Naive B cell (primary cell): ENCODE measurements at regions not wholly inside any gene's neighbourhood (a gene's known extent, or its start where the extent isn't known, plus 50 kb on each side); places are given as distances from the start of the nearest gene placed in this dataset.
"Not testable (repeated sequence)": the region's sequence is repeated elsewhere in the genome, so short reads cannot be mapped to it uniquely, and the experiment has no call there.

ENCODE experiments used
- ATAC-seq, 2 donors: fragments of 150-1000 bp; cut with Tn5 transposase; 2 replicates each; pipeline ENCODE4 v1.10.0; 2021; ENCODE audit warnings: low read depth in 2 of 2, mild to moderate bottlenecking in 2 of 2, moderate library complexity in 2 of 2
- DNase-seq: peaks from one replicate; pipeline ENCODE4 v3.0.0; 2022
- H3K27ac Mint-ChIP-seq, 6 donors: one replicate each; pipeline ENCODE4 v1.8.0; 2020 to 2022; ENCODE audit warnings: mild to moderate bottlenecking in 6 of 6, mixed read lengths in 6 of 6, moderate library complexity in 5 of 6, inconsistent platforms in 2 of 6
- H3K27me3 Mint-ChIP-seq, 3 donors: one replicate each; pipeline ENCODE4 v1.8.0; 2021 to 2022; ENCODE audit warnings: mixed read lengths in 3 of 3, mild to moderate bottlenecking in 1 of 3
- H3K36me3 Mint-ChIP-seq, 2 donors: one replicate each; pipeline ENCODE4 v1.8.0; 2020 to 2022; ENCODE audit warnings: mixed read lengths in 2 of 2, inconsistent platforms in 1 of 2, mild to moderate bottlenecking in 1 of 2
- H3K4me1 Mint-ChIP-seq, 3 donors: one replicate each; pipeline ENCODE4 v1.8.0; 2020 to 2022; ENCODE audit warnings: mixed read lengths in 3 of 3, inconsistent platforms in 1 of 3, mild to moderate bottlenecking in 1 of 3, moderate library complexity in 1 of 3
- H3K4me3 Mint-ChIP-seq, 8 donors: one replicate each; pipeline ENCODE4 v1.8.0; 2020 to 2022; ENCODE audit warnings: mild to moderate bottlenecking in 8 of 8, mixed read lengths in 8 of 8, moderate library complexity in 8 of 8, inconsistent platforms in 2 of 8
- H3K9me3 Mint-ChIP-seq, 7 donors: one replicate each; pipeline ENCODE4 v1.8.0; 2020 to 2022; ENCODE audit warnings: mixed read lengths in 7 of 7, mild to moderate bottlenecking in 5 of 7, inconsistent platforms in 2 of 7, moderate library complexity in 1 of 7

DNA sequence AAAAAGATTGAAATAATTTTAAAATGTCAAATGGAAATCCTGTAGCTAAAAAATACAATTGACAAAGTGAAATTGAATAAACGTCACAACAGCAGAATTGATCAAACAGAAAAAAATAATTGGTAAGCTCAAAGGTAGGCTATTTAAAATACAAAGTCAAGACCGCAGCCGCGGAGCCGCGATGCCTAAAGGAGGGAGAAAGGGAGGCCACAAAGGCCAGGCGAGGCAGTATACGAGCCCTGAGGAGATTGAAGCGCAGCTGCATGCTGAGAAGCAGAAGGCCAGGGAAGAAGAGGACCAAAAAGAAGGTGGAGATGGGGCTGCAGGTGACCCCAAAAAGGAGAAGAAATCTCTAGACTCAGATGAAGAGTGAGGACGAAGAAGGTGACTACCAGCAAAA, 1068.5 kb upstream of the COX7C start:
- H3K4me3 Mint-ChIP-seq = no peak overlapping the region
- no peak for DNase-seq
- no peak for ATAC-seq
- H3K9me3 Mint-ChIP-seq = peaks cover 3 to 35% (median 14%) of the 10 kb centered on the region in 7 donors
- H3K27me3 Mint-ChIP-seq = no peaks in the 10 kb centered on the region
- no peak overlapping the region for H3K27ac Mint-ChIP-seq
- H3K4me1 Mint-ChIP-seq = no peaks in the 10 kb centered on the region
- no peaks in the 10 kb centered on the region for H3K36me3 Mint-ChIP-seq

DNA sequence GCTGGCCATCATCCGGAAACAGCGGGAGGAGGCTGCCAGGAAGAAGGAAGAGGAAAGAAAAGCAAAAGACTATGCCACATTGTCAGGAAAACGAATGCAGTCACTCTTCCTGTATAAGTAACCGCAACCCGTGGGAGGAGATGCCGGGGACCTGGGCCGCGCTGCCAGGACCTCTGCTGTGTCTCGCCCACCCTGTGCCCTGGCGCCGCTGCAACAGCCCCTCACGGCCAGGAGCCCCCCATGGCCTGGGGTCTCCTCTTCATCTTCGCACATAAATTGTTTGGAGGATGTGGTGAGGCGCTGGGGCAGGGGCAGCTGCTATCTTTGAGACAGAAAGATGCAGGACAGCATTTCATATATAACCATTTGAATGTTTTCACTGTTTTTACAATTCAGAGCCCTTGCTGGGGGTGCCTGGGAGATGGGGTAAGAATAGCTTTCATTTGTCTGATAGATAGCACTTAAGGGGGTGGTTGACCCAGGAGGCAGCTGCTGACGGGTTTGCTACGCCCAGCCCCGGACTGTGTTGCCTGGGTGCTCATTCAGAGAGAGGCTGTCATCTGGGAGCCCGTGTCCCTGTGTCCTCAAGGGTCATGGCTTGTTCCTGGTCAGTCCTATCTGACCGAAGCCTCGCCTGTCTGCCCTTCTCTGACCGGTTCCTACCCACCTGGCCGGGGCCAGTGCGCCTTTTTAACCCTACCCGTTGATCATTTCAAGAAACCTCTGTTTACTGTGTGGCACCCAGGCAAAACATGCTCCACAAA, 1067.7 kb upstream of the COX7C start:
- H3K4me1 Mint-ChIP-seq = no peaks in the 10 kb centered on the region
- H3K27ac Mint-ChIP-seq = no peak overlapping the region
- no peaks in the 10 kb centered on the region for H3K36me3 Mint-ChIP-seq
- no peak overlapping the region for H3K4me3 Mint-ChIP-seq
- peaks cover 7 to 40% (median 18%) of the 10 kb centered on the region in 7 donors for H3K9me3 Mint-ChIP-seq
- no peaks in the 10 kb centered on the region for H3K27me3 Mint-ChIP-seq
- DNase-seq (no peak), ATAC-seq (no peak)

DNA sequence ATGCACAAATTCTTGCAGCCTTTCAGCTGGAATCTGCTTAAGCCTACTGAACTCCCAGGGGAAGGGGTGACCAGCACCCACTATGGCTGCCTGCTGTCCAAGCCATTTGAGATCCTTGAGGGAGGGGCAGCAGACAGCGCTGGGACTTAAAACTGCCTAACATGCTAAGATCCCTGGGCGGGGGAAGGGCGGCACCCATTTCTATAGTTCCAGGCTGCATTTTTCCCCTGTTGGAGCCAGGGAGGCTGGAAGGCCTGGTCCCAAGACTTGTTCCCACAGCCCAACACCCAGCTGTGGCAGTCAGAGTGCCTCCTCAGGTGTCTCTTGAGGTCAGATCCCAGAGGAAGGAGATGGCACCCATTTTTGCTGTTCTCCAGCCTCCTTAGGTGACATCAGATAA, 1061.3 kb upstream of the COX7C start:
- no peaks in the 10 kb centered on the region for H3K27me3 Mint-ChIP-seq
- no peaks in the 10 kb centered on the region for H3K36me3 Mint-ChIP-seq
- H3K27ac Mint-ChIP-seq = no peak overlapping the region
- H3K4me1 Mint-ChIP-seq = no peaks in the 10 kb centered on the region
- H3K9me3 Mint-ChIP-seq = peaks cover 4 to 67% (median 16%) of the 10 kb centered on the region in 7 donors
- no peak overlapping the region for H3K4me3 Mint-ChIP-seq
- DNase-seq = no peak
- no peak for ATAC-seq

DNA sequence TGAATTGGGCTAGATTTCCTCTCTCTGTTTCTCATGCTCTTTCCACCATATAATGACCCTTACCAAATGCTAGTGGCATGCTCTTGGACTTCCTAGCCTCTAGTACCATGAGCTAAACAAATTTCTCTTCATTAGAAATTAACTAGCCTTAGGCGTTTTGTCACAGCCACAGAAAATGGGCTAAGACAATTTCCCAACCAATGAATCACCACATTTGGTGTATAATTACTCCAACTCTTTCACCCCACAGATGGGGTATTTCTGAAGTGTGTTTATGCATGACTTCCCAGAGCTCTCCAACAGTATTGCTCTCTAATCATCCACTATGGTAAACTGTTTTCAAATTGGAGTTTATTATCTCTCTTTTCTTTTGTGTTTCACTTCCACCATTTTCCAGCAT, 1041.1 kb upstream of the COX7C start:
- no peaks in the 10 kb centered on the region for H3K27me3 Mint-ChIP-seq
- no peak for DNase-seq
- no peak overlapping the region for H3K27ac Mint-ChIP-seq
- ATAC-seq = no peak
- no peaks in the 10 kb centered on the region for H3K4me1 Mint-ChIP-seq
- H3K9me3 Mint-ChIP-seq = peaks cover 0 to 4% (median 0%) of the 10 kb centered on the region in 7 donors
- H3K4me3 Mint-ChIP-seq = no peak overlapping the region
- H3K36me3 Mint-ChIP-seq = no peaks in the 10 kb centered on the region

DNA sequence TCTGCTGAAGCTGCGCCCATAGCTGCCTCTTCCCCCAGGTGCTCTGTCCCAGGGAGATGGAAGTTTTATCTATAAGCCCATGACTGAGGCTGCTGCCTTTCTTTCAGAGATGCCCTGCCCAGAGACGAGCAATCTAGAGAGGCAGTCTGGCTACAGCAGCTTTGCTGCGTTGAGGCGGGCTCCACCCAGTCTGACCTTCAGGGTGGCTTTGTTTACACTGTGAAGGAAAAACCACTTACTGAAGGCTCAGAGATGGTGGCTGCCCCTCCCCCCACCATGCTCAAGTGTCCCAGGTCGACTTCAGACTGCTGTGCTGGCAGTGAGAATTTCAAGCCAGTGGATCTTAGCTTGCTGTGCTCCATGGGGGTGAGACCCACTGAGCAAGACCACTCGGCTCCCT, 1029.9 kb upstream of the COX7C start:
- H3K4me3 Mint-ChIP-seq, H3K27me3 Mint-ChIP-seq, ATAC-seq, H3K36me3 Mint-ChIP-seq, DNase-seq, H3K4me1 Mint-ChIP-seq, H3K27ac Mint-ChIP-seq: not testable (repeated sequence)
- peaks cover 4 to 31% (median 14%) of the 10 kb centered on the region in 7 donors for H3K9me3 Mint-ChIP-seq

DNA sequence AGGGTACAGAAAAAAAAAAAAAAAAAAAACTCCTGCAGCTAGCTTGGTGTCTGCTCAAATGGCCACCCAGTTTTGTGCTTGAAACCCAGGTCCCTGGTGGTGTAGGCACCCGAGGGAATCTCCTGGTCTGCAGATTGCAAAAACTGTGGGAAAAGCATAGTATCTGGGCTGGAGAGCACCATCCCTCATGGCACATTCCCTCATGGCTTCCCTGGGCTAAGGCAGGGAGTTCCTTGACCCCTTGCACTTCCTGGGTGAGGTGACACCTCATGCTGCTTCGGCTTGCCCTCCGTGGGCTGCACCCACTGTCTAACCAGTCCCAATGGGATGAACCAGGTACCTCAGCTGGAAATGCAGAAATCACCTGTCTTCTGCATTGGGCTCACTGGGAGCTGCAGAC, 1029.5 kb upstream of the COX7C start:
- not testable (repeated sequence) for H3K27me3 Mint-ChIP-seq, H3K4me1 Mint-ChIP-seq, H3K36me3 Mint-ChIP-seq, ATAC-seq, DNase-seq, H3K27ac Mint-ChIP-seq, H3K4me3 Mint-ChIP-seq
- H3K9me3 Mint-ChIP-seq = peaks cover 4 to 36% (median 13%) of the 10 kb centered on the region in 7 donors

DNA sequence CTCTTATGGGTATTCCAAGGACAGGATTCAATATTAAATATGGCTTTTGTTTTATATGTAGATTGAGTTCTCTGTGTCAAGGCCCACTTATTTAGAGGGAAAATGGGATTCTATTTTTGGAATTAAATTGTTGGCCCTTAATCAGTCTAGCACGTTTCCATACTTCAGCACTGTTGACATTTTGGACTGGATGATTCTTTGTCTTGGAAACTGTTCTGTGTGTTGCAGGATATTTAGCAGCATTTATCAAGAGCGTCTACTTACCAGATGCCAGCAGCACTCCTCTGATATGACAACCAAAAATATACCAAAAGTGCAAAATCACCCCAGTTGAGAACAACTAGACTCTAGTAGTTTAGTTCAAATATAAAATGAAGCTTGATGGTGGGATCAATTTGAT, 1027.0 kb upstream of the COX7C start:
- H3K27ac Mint-ChIP-seq = no peak overlapping the region
- no peak overlapping the region for H3K4me3 Mint-ChIP-seq
- no peaks in the 10 kb centered on the region for H3K27me3 Mint-ChIP-seq
- H3K4me1 Mint-ChIP-seq = no peaks in the 10 kb centered on the region
- no peak for DNase-seq
- H3K36me3 Mint-ChIP-seq = no peaks in the 10 kb centered on the region
- peaks cover 0 to 17% (median 6%) of the 10 kb centered on the region in 7 donors for H3K9me3 Mint-ChIP-seq
- ATAC-seq = no peak

DNA sequence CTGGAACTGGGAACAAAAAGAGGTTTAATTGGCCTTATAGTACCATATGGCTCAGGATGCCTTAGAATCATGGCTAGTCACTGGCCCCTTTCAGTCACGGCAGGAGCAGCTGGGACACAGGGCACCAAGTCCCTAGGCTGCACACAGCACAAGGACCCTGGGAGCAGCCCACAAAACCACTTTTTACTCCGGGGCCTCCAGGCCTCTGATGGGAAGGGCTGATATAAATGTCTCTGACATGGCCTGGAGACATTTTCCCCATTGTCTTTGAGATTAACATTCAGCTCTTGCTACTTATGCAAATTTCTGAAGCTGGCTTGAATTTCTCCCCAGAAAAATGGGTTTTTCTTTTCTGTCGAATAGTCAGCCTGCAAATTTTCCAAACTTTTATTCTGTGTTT, 1026.4 kb upstream of the COX7C start:
- H3K4me3 Mint-ChIP-seq = no peak overlapping the region
- no peak overlapping the region for H3K27ac Mint-ChIP-seq
- no peaks in the 10 kb centered on the region for H3K4me1 Mint-ChIP-seq
- H3K36me3 Mint-ChIP-seq = no peaks in the 10 kb centered on the region
- peaks cover 0 to 12% (median 5%) of the 10 kb centered on the region in 7 donors for H3K9me3 Mint-ChIP-seq
- no peaks in the 10 kb centered on the region for H3K27me3 Mint-ChIP-seq
- DNase-seq (no peak), ATAC-seq (no peak)

DNA sequence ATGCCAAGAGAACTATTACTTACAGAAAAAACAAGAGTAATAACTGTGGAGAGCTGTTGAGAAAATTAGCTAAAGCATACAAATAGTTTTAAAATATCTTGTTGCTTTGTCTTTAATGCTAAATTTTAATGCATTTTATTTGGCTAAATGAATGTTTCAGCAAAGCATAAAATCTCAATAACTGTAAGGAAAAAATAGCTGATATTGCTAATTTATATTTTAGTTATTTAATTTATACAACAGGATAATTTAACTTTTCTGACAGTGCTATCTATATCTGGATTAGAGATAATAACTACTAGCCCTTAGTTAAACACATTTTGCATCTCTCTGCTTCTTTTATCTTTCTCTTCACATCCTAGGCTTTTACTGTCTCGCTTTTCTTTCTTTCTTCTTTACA, 1014.9 kb upstream of the COX7C start:
- ATAC-seq = no peak

DNA sequence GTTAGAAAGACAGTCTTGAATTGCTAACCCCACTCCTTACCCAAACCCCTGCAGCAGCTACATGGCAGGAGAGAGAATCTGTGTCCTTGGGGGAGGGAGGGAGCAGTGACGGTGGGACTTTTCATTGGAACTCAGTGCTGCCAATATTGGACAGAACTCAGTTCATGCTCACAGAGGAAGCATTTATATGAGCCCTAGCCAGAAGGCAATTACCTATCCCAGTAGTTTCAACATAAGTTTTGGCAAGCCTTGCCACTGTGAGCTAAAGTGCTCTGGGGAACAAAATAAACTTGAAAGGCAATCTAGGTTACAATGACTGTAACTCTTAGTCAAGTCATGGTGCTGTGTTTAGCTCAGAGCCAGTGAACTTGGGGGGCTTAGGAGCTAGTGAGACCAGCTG, 1013.4 kb upstream of the COX7C start:
- H3K36me3 Mint-ChIP-seq = no peaks in the 10 kb centered on the region
- H3K4me3 Mint-ChIP-seq = no peak overlapping the region
- H3K9me3 Mint-ChIP-seq = peaks cover 0 to 8% (median 4%) of the 10 kb centered on the region in 7 donors
- DNase-seq (no peak), ATAC-seq (no peak)
- H3K27me3 Mint-ChIP-seq = no peaks in the 10 kb centered on the region
- H3K4me1 Mint-ChIP-seq = no peaks in the 10 kb centered on the region
- no peak overlapping the region for H3K27ac Mint-ChIP-seq

More for the DNA sequence above, 1014.9 kb upstream of the COX7C start:
- H3K4me1 Mint-ChIP-seq = no peaks in the 10 kb centered on the region
- no peaks in the 10 kb centered on the region for H3K27me3 Mint-ChIP-seq
- peaks cover 0 to 8% (median 4%) of the 10 kb centered on the region in 7 donors for H3K9me3 Mint-ChIP-seq
- DNase-seq = no peak
- no peaks in the 10 kb centered on the region for H3K36me3 Mint-ChIP-seq
- H3K27ac Mint-ChIP-seq = no peak overlapping the region
- H3K4me3 Mint-ChIP-seq = no peak overlapping the region

DNA sequence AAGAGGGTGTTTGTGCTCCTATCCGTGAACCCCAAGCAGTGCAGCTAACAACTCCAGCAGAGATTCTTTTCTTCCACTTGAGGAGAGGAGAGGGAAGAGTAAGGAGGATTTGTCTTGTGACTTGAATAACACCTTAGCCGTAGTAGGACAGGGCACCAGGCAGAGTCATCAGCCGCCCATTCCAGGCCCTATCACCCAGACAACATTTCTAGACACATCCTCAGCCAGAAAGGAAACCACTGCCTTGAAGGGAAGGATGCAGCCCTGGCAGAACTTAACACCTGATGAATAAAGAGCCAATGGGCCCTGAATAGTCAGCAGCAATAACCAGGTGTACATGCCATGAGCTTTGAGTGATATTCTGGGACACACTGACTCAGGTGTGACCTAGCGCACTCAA, 1013.0 kb upstream of the COX7C start:
- H3K9me3 Mint-ChIP-seq = peaks cover 0 to 8% (median 4%) of the 10 kb centered on the region in 7 donors
- no peaks in the 10 kb centered on the region for H3K4me1 Mint-ChIP-seq
- H3K36me3 Mint-ChIP-seq = no peaks in the 10 kb centered on the region
- DNase-seq (no peak), ATAC-seq (no peak)
- H3K27ac Mint-ChIP-seq = no peak overlapping the region
- H3K27me3 Mint-ChIP-seq = no peaks in the 10 kb centered on the region
- no peak overlapping the region for H3K4me3 Mint-ChIP-seq

DNA sequence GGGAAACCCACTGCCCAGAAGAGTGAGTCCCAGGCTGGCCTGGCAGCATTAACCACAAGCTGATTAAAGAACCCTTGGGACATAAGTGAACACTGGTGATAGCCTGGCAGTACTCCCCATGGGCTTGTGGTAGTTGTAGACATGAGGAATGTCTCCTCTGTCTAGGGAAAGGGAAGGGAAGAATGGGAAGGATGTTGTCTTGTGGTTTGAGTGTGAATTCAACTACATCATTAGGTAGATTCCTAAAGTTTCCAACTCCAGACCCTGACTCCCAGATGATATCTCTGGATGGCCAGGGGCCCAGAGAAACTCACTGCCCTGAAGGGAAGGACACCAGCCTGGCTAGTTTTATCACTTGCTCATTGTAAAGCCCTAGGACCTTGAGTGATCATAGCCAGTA, 1012.4 kb upstream of the COX7C start:
- Mint-ChIP-seq H3K4me3 (no peak overlapping the region), H3K27ac (no peak overlapping the region), H3K4me1 (no peaks in the 10 kb centered on the region), H3K27me3 (no peaks in the 10 kb centered on the region), H3K36me3 (no peaks in the 10 kb centered on the region), H3K9me3 (peaks cover 0 to 8% (median 4%) of the 10 kb centered on the region in 7 donors)
- ATAC-seq = no peak
- no peak for DNase-seq

DNA sequence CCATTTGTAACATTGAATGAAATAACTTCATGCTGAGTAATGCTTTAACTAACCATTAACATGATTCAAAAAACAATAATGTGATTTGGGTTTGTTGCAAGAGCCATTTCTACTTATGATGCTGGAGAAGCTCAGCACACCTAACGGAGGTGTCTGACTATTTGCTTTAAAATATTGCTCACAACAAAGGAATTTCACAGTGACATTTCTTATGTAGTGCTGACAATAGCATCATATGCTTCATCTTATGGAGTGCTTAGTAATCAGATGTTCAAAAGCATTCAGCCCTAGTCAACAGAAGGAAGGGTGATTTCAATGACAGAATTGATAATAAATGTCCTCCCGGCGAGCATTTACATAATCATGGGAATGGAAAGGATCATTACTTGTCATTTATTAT, 1003.3 kb upstream of the COX7C start:
- no peak overlapping the region for H3K4me3 Mint-ChIP-seq
- H3K4me1 Mint-ChIP-seq = no peaks in the 10 kb centered on the region
- no peak overlapping the region for H3K27ac Mint-ChIP-seq
- H3K9me3 Mint-ChIP-seq = peaks cover 0 to 16% (median 3%) of the 10 kb centered on the region in 7 donors
- H3K27me3 Mint-ChIP-seq = no peaks in the 10 kb centered on the region
- no peaks in the 10 kb centered on the region for H3K36me3 Mint-ChIP-seq
- no peak for ATAC-seq
- no peak for DNase-seq

DNA sequence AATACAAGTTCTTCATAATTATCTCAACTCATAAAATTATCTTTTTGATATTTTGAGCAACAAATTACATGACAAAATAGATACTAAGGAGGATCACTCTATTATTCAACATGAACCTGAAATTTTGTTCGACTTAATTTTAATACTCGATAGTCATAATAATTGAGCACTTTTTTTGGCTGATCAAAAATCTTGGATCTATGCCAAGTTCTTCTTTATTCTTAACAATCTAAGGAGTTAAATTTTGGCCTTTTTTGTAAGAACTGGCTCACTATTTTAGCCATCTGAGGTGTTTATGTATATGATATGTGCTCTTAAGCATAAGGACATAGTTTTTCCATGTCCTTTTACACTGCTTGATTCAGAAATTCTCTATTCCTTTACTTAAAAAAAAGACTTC, 996.1 kb upstream of the COX7C start:
- no peak overlapping the region for H3K27ac Mint-ChIP-seq
- no peak overlapping the region for H3K4me3 Mint-ChIP-seq
- ATAC-seq (no peak), DNase-seq (no peak)
- no peaks in the 10 kb centered on the region for H3K4me1 Mint-ChIP-seq
- no peaks in the 10 kb centered on the region for H3K27me3 Mint-ChIP-seq
- H3K9me3 Mint-ChIP-seq = peaks cover 0 to 18% (median 3%) of the 10 kb centered on the region in 7 donors
- H3K36me3 Mint-ChIP-seq = no peaks in the 10 kb centered on the region

DNA sequence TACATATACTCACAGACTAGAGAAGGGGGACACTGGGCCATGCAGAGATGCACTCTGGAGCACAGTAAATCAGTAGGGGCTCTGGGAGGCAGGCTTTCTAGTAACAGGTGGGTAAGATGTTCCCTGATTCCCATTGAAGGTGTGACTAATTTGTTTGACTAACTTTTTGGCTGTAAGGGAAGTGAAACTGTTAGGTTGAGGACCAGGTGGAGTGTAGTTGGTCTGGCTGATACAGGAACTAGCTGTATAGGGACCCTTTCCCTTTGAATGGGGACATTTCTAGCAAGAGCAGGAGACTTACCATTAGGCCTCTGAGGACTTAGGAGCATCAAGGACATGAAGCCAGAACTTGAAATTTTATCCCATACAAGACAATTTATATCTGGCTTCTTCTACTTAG, 989.6 kb upstream of the COX7C start:
- Mint-ChIP-seq H3K27ac (no peak overlapping the region), H3K36me3 (no peaks in the 10 kb centered on the region), H3K9me3 (peaks cover 0 to 2% (median 0%) of the 10 kb centered on the region in 7 donors), H3K4me3 (no peak overlapping the region), H3K27me3 (no peaks in the 10 kb centered on the region), H3K4me1 (no peaks in the 10 kb centered on the region)
- ATAC-seq (no peak), DNase-seq (no peak)
